ENCODE measurements at regions not wholly inside any gene's neighbourhood (a gene's known extent, or its start where the extent isn't known, plus 50 kb on each side); places are given as distances from the start of the nearest gene placed in this dataset.

DNA sequence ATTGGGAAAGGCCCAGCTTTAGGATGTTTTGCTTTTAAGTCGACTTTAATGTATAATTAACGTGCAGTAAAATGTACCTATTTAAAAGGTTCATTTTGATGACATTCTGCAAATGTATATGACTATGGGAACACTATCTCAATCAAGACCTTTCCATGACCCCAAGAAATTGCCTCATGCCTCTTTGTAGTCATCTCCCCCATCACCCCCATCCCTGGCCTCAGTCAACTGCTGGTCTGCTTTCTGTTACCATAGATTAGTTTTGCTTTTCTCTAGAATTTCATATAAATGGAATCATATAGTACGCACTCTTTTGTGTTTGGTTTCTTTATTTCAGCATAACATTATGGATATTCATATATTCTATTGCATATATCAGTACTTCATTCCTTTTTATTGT, 80.7 kb upstream of the C9orf72 start:
- Histone ChIP-seq H3K27me3 (ENCODE audit: insufficient read depth, low read length) (no peaks in the 10 kb centered on the region), H3K9ac (ENCODE audit: low read depth, low read length) (no peak overlapping the region), H3K9me3 (ENCODE audit: insufficient read depth, low read depth, low read length) (no peaks in the 10 kb centered on the region), H3K36me3 (ENCODE audit: insufficient read depth, low read depth, low read length) (no peaks in the 10 kb centered on the region), H3K4me3 (ENCODE audit: low read length) (no peak overlapping the region), H3K4me1 (ENCODE audit: insufficient read depth, low read length) (no peaks in the 10 kb centered on the region), H3K27ac (ENCODE audit: low read length) (no peak overlapping the region)

- Histone ChIP-seq H3K27ac (ENCODE audit: low read length) (no peak overlapping the region), H3K9ac (ENCODE audit: low read depth, low read length) (no peak overlapping the region)
Observed at GRCh38 chr9:27654629-27655285, 81.5 kb upstream of the C9orf72 start.

GRCh38 chr9:27655441-27655840, 82.2 kb upstream of the C9orf72 start:
- Histone ChIP-seq H3K27ac (ENCODE audit: low read length) (no peak overlapping the region), H3K36me3 (ENCODE audit: insufficient read depth, low read depth, low read length) (no peaks in the 10 kb centered on the region), H3K4me1 (ENCODE audit: insufficient read depth, low read length) (no peaks in the 10 kb centered on the region), H3K4me3 (ENCODE audit: low read length) (no peak overlapping the region), H3K9me3 (ENCODE audit: insufficient read depth, low read depth, low read length) (no peaks in the 10 kb centered on the region), H3K27me3 (ENCODE audit: insufficient read depth, low read length) (no peaks in the 10 kb centered on the region), H3K9ac (ENCODE audit: low read depth, low read length) (no peak overlapping the region)

More at GRCh38 chr9:27654629-27655285, 81.5 kb upstream of the C9orf72 start:
- H3K36me3 ChIP-seq (ENCODE audit: insufficient read depth, low read depth, low read length) = no peaks in the 10 kb centered on the region
- no peak overlapping the region for H3K4me3 ChIP-seq (ENCODE audit: low read length)
- no peaks in the 10 kb centered on the region for H3K9me3 ChIP-seq (ENCODE audit: insufficient read depth, low read depth, low read length)
- no peaks in the 10 kb centered on the region for H3K27me3 ChIP-seq (ENCODE audit: insufficient read depth, low read length)
- H3K4me1 ChIP-seq (ENCODE audit: insufficient read depth, low read length) = no peaks in the 10 kb centered on the region

GRCh38 chr9:27659001-27659400, 85.7 kb upstream of the C9orf72 start:
- Histone ChIP-seq H3K36me3 (ENCODE audit: insufficient read depth, low read depth, low read length) (no peaks in the 10 kb centered on the region), H3K27ac (ENCODE audit: low read length) (no peak overlapping the region), H3K9ac (ENCODE audit: low read depth, low read length) (no peak overlapping the region), H3K4me1 (ENCODE audit: insufficient read depth, low read length) (peaks cover 1% of the 10 kb centered on the region; the same call in 1 of the 2 replicates), H3K4me3 (ENCODE audit: low read length) (no peak overlapping the region), H3K27me3 (ENCODE audit: insufficient read depth, low read length) (no peaks in the 10 kb centered on the region), H3K9me3 (ENCODE audit: insufficient read depth, low read depth, low read length) (no peaks in the 10 kb centered on the region)

DNA sequence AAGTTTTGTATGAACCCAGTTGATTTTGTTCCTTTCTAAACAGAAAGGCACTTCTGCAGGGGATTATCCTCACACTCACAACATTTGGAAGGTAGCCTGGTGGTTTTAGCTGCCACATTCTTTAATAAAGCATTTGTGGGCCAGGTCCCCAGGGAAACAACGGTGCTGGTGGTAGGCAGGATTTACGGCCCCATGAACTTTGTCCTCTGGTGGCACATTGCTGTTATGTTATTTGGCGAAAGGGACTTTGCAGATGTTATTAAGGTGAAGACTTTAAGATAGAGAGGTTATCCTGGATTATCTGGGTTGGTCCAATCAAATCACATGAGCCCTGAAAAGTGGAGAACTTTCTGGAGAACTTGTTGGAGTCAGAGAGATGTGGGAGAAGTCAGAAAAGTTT, 86.3 kb upstream of the C9orf72 start:
- Histone ChIP-seq H3K4me3 (ENCODE audit: low read length) (no peak overlapping the region), H3K9ac (ENCODE audit: low read depth, low read length) (no peak overlapping the region), H3K36me3 (ENCODE audit: insufficient read depth, low read depth, low read length) (no peaks in the 10 kb centered on the region), H3K27ac (ENCODE audit: low read length) (no peak overlapping the region), H3K4me1 (ENCODE audit: insufficient read depth, low read length) (peaks cover 7% of the 10 kb centered on the region; the same call in 1 of the 2 replicates), H3K9me3 (ENCODE audit: insufficient read depth, low read depth, low read length) (no peaks in the 10 kb centered on the region), H3K27me3 (ENCODE audit: insufficient read depth, low read length) (no peaks in the 10 kb centered on the region)

DNA sequence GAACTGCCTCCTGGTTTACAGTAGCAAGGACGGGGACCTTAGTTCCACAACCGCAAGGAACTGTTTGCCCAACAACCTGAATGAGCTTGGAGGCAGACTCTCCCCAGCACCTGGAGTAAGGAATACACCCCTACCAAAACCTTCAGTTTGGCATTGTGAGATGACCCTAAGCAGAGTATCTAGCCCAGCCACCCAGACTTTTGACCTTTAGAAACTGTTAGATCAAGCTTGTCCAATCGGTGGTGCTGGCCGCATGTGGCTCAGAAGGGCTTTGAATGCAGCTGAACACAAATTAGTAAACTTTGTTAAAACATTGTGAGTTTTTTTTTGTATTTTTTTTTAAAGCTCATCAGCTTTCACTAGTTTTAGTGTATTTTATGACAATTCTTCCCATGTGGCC, 86.9 kb upstream of the C9orf72 start:
- no peaks in the 10 kb centered on the region for H3K36me3 ChIP-seq (ENCODE audit: insufficient read depth, low read depth, low read length)
- H3K4me1 ChIP-seq (ENCODE audit: insufficient read depth, low read length) = peaks cover 12% of the 10 kb centered on the region
- H3K27me3 ChIP-seq (ENCODE audit: insufficient read depth, low read length) = no peaks in the 10 kb centered on the region
- no peak overlapping the region for H3K4me3 ChIP-seq (ENCODE audit: low read length)
- H3K27ac ChIP-seq (ENCODE audit: low read length) = no peak overlapping the region
- no peaks in the 10 kb centered on the region for H3K9me3 ChIP-seq (ENCODE audit: insufficient read depth, low read depth, low read length)
- no peak overlapping the region for H3K9ac ChIP-seq (ENCODE audit: low read depth, low read length)

DNA sequence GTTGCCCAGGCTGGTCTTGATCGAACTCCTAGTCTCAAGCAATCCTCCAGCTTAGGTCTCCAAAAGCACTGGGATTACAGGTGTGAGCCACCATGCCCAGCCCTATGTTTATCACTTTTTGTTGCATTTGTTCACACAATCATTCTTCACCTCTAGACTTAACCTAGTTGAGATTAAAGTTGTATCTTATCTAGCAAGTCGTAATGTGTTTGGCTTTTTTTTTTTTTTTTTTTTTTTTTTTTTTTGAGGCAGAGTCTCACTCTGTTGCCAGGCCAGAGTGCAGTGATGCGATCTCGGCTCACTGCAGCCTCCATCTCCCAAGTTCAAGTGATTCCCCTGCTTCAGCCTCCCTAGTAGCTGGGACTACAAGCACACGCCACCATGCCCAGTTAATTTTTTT, 90.2 kb upstream of the C9orf72 start:
- Histone ChIP-seq H3K4me3 (ENCODE audit: low read length) (no peak overlapping the region), H3K9me3 (ENCODE audit: insufficient read depth, low read depth, low read length) (no peaks in the 10 kb centered on the region), H3K9ac (ENCODE audit: low read depth, low read length) (no peak overlapping the region), H3K4me1 (ENCODE audit: insufficient read depth, low read length) (peaks cover 18% of the 10 kb centered on the region), H3K36me3 (ENCODE audit: insufficient read depth, low read depth, low read length) (no peaks in the 10 kb centered on the region), H3K27ac (ENCODE audit: low read length) (no peak overlapping the region), H3K27me3 (ENCODE audit: insufficient read depth, low read length) (no peaks in the 10 kb centered on the region)

- no peak overlapping the region for H3K4me3 ChIP-seq (ENCODE audit: low read length)
- H3K4me1 ChIP-seq (ENCODE audit: insufficient read depth, low read length) = peaks cover 18% of the 10 kb centered on the region
- no peaks in the 10 kb centered on the region for H3K9me3 ChIP-seq (ENCODE audit: insufficient read depth, low read depth, low read length)
- H3K27me3 ChIP-seq (ENCODE audit: insufficient read depth, low read length) = no peaks in the 10 kb centered on the region
- H3K9ac ChIP-seq (ENCODE audit: low read depth, low read length) = no peak overlapping the region
- H3K36me3 ChIP-seq (ENCODE audit: insufficient read depth, low read depth, low read length) = no peaks in the 10 kb centered on the region
- no peak overlapping the region for H3K27ac ChIP-seq (ENCODE audit: low read length)
Observed at GRCh38 chr9:27664121-27664779, 91.0 kb upstream of the C9orf72 start.

DNA sequence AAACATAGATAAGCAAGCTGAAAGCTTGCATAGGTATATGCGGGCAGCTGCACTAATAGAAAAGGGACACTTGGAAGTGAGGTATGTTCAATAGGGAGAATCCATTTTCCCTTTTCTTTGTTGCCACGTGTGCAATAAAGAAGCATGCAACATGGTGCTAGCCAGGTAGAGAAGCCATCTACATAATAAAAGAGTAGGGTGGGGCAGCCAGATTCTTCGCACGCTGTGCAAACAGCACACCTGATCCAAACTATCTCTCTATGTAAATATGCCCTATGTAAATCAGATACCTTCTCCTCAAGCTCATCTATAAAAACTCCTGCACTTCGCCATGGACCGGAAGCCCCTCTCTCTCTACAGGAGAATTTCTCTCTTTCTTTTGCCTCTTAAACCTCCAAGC, 91.9 kb upstream of the C9orf72 start:
- peaks cover 6% of the 10 kb centered on the region; the same call in 1 of the 2 replicates for H3K27me3 ChIP-seq (ENCODE audit: insufficient read depth, low read length)
- H3K9ac ChIP-seq (ENCODE audit: low read depth, low read length) = peak overlapping the region; percentile 63; the same call in 1 of the 2 replicates
- no peak overlapping the region for H3K4me3 ChIP-seq (ENCODE audit: low read length)
- no peaks in the 10 kb centered on the region for H3K36me3 ChIP-seq (ENCODE audit: insufficient read depth, low read depth, low read length)
- H3K27ac ChIP-seq (ENCODE audit: low read length) = no peak overlapping the region
- H3K4me1 ChIP-seq (ENCODE audit: insufficient read depth, low read length) = peaks cover 26% of the 10 kb centered on the region
- no peaks in the 10 kb centered on the region for H3K9me3 ChIP-seq (ENCODE audit: insufficient read depth, low read depth, low read length)

DNA sequence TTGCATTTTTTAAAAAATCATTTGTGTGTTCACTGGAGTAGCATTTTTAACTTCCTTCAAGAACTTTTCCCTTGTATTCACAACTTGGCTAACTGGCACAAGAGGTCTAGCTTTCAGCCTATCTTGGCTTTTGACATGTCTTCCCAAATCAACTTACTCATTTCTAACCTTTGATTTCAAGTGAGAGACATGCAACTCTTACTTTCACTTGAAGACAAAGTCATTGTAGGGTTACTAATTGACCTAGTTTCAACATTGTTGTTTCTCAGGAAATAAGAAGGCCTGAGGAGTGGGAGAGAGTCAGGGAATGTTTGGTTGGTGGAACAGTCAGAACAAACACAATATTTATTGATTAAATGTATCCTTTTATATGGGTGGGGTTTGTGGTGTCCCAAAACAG, 95.0 kb upstream of the C9orf72 start:
- Histone ChIP-seq H3K9me3 (ENCODE audit: insufficient read depth, low read depth, low read length) (no peaks in the 10 kb centered on the region), H3K27ac (ENCODE audit: low read length) (no peak overlapping the region), H3K4me1 (ENCODE audit: insufficient read depth, low read length) (peaks cover 44% of the 10 kb centered on the region), H3K9ac (ENCODE audit: low read depth, low read length) (no peak overlapping the region), H3K27me3 (ENCODE audit: insufficient read depth, low read length) (peaks cover 20% of the 10 kb centered on the region), H3K4me3 (ENCODE audit: low read length) (no peak overlapping the region), H3K36me3 (ENCODE audit: insufficient read depth, low read depth, low read length) (no peaks in the 10 kb centered on the region)

- no peak overlapping the region for H3K27ac ChIP-seq (ENCODE audit: low read length)
- no peaks in the 10 kb centered on the region for H3K36me3 ChIP-seq (ENCODE audit: insufficient read depth, low read depth, low read length)
- no peak overlapping the region for H3K9ac ChIP-seq (ENCODE audit: low read depth, low read length)
- peaks cover 29% of the 10 kb centered on the region for H3K4me1 ChIP-seq (ENCODE audit: insufficient read depth, low read length)
- no peaks in the 10 kb centered on the region for H3K9me3 ChIP-seq (ENCODE audit: insufficient read depth, low read depth, low read length)
- H3K4me3 ChIP-seq (ENCODE audit: low read length) = no peak overlapping the region
- peaks cover 20% of the 10 kb centered on the region for H3K27me3 ChIP-seq (ENCODE audit: insufficient read depth, low read length)
Observed at GRCh38 chr9:27671636-27672035, 98.4 kb upstream of the C9orf72 start.

- Histone ChIP-seq H3K36me3 (ENCODE audit: insufficient read depth, low read depth, low read length) (no peaks in the 10 kb centered on the region), H3K27ac (ENCODE audit: low read length) (no peak overlapping the region), H3K4me3 (ENCODE audit: low read length) (no peak overlapping the region), H3K9me3 (ENCODE audit: insufficient read depth, low read depth, low read length) (no peaks in the 10 kb centered on the region), H3K9ac (ENCODE audit: low read depth, low read length) (no peak overlapping the region), H3K27me3 (ENCODE audit: insufficient read depth, low read length) (peaks cover 20% of the 10 kb centered on the region), H3K4me1 (ENCODE audit: insufficient read depth, low read length) (peaks cover 29% of the 10 kb centered on the region)
Observed at GRCh38 chr9:27672718-27673117, 99.4 kb upstream of the C9orf72 start.

Data from iPS-20b (cell line).